GM12875 (cell line): ENCODE measurements at regions not wholly inside any gene's neighbourhood (a gene's known extent, or its start where the extent isn't known, plus 50 kb on each side); places are given as distances from the start of the nearest gene placed in this dataset.

Experiments used
- H3K4me3 ChIP-seq: one replicate; pipeline ENCODE4 v1.5.1; 2011; ENCODE audit warnings: low read depth, low read length, control low read depth
- TF ChIP-seq, protein P1 (sequence below): IDR thresholded peaks from 2 replicates; pipeline ENCODE4 v1.5.1; 2011; ENCODE audit warnings: low read depth, mild to moderate bottlenecking, control low read depth, inconsistent platforms, low read length, moderate library complexity, borderline replicate concordance; ENCODE audit not compliant: insufficient read depth

GRCh38 chr9:12497790-12498189, 195.4 kb upstream of the TYRP1 start:
- H3K4me3 ChIP-seq = no peak overlapping the region
- TF ChIP-seq, protein P1, sequence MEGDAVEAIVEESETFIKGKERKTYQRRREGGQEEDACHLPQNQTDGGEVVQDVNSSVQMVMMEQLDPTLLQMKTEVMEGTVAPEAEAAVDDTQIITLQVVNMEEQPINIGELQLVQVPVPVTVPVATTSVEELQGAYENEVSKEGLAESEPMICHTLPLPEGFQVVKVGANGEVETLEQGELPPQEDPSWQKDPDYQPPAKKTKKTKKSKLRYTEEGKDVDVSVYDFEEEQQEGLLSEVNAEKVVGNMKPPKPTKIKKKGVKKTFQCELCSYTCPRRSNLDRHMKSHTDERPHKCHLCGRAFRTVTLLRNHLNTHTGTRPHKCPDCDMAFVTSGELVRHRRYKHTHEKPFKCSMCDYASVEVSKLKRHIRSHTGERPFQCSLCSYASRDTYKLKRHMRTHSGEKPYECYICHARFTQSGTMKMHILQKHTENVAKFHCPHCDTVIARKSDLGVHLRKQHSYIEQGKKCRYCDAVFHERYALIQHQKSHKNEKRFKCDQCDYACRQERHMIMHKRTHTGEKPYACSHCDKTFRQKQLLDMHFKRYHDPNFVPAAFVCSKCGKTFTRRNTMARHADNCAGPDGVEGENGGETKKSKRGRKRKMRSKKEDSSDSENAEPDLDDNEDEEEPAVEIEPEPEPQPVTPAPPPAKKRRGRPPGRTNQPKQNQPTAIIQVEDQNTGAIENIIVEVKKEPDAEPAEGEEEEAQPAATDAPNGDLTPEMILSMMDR = no peak

DNA sequence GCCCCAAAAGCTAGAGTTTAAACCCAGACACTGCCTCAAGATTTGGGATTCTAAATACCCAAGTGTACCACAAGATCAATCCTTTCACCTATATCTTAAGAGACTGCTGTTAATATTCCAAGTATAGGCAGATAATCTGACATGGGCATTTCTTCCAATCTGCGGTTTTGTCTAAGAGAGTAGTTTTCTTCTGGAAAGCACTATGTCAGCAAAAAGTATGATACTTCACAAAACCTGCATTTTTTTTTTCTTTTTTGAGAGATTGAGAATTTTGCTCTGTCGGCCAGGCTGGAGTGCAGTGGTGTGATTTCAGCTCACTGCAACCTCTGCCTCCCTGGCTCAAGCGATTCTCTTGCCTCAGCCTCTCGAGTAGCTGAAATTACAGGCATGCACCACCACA, 190.7 kb upstream of the TYRP1 start:
- TF ChIP-seq, protein P1 = no peak
- H3K4me3 ChIP-seq = no peak overlapping the region

GRCh38 chr9:12503606-12504122, 189.5 kb upstream of the TYRP1 start:
- TF ChIP-seq, protein P1 = no peak
- H3K4me3 ChIP-seq = no peak overlapping the region

- H3K4me3 ChIP-seq = no peak overlapping the region
- TF ChIP-seq, protein P1 = no peak
These were observed 182.6 kb upstream of the TYRP1 start for GRCh38 chr9:12510551-12510950.

- TF ChIP-seq, protein P1 = no peak
- no peak overlapping the region for H3K4me3 ChIP-seq
These were observed 181.5 kb upstream of the TYRP1 start for GRCh38 chr9:12511726-12512125.

DNA sequence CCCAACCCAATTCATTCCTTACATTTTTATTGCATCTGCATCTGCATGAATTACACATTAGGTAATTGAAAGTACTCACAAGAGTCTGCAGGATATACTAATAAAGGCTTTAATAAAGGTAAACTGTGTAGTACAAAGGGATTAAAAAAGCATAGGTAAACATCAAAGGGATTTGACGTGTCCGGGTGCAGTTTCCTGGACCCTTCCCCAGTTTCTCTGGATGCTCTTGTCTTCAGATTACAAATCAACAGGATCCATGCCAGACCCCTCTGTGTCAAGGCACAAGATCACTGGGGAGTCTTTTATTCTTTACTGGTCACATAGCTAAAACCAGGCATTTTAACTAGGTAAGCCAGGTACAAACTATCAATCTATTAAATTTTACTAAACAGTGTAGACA, 177.2 kb upstream of the TYRP1 start:
- H3K4me3 ChIP-seq = no peak overlapping the region
- TF ChIP-seq, protein P1 = no peak

DNA sequence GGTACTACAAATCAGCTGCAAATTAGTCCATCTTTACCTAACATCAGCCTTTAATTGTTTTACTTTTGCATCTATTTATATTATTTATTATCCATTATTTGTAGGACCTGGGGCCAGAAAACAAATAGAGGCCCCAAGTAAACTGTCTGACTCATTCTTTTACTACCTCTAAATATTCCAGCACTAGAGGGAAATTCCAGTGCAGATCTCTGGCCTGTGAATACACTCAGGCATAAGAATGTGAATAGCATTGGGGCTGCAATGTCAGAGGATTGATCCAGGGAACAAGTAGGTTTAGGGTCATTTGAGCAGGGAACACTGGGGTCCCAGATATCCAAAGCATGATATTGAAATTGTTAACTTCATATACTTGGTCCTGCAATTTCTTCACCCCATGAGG, 176.6 kb upstream of the TYRP1 start:
- H3K4me3 ChIP-seq = no peak overlapping the region
- TF ChIP-seq, protein P1 = no peak
